ENCODE measurements at regions not wholly inside any gene's neighbourhood (a gene's known extent, or its start where the extent isn't known, plus 50 kb on each side); places are given as distances from the start of the nearest gene placed in this dataset.

DNA sequence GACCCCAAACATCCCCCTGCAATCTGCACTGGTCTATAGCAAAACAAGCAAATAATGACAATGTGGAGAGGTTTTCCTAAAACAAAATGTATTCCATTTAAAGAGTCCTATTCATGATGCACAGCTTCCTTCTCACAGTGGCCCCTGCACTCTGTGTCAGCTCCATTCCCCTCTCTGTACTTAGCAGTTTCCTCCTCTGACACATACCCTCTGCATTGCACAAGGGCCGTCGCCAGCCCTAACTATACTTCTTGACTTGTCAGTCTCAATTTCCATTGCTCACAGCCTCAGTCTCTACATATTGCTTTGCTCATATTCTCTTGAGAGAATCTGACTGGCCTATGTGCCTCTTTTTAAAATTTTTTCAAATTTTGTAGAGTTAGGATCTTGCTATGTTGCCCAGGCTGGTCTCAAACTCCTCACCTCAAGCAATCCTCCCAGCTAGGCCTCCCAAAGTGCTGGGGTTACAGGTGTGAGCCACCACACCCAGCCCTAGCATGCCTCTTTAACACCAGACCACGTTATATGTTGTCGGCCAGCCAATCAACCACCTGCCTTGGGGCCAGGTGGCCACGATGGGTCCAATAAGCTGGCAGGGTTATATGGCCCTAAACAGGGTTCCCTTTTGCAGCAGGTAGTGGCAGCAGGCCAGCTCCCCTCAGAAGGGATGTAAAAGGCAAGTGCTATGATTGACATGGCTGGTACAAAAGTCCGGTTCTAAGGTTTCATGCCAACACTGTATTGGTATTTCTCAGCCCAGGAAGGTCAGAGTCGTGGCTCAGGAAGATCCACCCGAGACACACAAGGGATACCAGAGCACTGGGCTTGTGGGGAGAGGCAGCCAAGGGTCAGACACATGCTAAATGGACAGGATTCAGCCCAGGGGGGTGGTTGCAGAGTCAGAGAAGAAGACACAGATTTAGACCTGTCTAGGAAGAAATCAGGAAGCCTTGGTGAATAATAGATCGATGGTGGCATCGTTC is 59.0 kb upstream of the SMAD3 start:
- no peak for DNase-seq

DNA sequence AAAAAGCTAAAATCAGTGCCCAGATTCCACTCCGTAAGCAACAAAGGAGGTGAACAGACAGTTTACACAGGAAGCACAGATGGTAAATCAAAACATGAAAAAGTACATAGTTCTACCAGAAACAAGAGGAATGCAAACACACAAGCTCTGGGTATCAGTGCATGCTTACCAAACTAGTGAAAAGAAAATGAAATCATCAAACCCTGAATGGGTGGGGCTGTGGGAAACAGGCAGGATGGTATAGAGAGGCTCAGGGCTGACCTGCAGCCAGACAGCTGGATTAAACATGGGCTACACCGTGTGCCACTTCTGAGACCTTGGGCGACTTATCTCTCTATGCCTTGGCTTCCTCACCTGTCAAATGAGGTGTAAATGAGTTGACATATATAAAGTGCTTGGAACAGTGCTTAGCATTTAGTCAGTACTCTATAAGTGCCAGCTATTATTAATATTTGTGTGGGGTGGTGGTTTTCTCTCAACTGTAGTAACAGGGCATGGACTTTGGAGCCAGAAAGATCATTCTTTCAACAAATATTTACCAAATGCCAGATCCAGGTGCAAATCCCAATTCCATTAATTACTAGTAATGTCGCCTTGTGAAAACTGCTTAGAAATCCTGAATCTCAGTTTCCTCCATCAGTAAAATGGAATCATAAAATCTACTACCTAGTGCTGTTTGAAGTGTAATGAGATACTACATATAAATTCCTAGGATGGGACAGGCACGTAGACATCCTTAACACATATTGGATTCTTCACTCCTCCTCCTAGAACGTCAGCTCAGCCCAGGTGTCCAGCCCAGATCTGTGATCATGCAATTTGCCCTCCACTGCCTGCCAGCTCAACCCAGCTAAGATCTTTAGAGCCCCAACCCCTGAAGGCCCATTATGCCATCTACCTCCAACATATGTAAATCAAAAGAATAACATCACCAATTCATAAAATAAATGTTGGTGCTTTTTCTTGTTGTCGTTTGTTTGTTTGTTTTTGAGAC is 55.5 kb upstream of the SMAD3 start:
- no peak for DNase-seq

DNA sequence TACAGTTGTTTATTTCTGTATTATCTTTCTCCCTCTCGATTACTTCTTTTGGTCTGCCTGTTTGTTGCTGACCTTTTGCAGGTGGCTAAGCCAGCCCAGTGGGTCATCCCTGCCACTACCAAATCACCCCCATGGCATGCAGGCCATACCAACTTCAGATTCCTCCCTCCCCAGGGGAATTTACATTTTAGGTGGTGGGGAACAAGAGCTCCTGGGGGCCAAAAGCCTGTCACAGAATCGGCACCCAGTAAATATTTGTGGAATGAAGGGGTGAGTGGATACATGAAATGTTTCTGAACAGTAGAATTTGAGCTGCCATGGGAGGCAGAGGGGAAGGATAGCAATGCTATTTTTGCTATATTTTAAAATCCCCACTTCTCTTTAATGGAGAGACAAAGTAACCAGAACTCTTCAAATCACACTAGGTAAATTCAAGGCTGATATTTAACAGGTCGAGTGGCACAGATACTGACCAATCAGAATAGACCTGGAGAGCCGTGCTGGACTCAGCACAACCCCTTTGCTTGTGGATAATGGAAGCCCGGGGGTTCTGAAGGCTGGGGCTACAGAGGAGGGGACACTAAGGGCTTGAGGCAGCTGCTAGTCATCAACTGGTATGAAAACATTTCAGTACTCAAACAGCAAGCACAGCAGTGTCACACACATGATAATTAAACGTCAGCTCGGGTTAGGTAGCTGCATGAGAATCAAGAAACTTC is 54.3 kb upstream of the SMAD3 start:
- no peak for DNase-seq

DNA sequence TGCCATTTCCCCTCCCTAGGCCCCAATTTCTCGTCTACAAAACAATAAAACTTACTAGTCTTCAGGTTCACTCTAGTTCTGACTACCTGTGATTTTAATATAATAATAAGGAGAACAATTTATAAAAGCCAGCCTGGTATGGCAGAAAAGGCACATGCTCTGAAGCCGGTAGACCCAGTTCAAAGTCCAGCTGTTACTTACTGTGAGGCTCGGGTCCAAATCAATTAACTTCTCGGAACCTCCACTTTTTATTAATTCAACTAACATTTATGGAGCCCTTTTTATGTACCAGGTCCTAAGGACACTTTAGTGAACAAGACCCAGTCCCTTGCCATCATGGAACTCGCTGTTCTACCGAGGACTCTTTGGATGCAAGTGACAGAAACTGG is 53.8 kb upstream of the SMAD3 start:
- DNase-seq, result no peak

DNA sequence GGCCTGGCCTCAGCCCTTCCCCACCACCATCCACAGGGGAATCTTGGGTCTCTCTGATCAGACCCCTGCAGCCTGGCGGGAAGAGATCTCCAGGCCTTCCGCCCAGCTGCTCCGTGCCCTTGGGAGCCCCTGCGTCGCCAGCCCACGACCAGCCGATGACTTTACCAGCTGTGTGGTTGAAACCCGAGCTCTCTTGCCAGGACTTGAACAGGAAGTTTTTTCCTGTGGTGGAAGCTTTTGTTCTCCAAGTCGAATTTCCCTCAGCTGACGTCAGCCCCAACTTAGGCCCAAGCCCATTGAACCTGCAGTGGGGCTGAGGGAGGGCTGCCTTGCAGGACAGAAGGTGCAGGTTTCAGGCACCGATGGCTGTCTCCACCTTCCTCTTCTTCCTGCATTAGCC is 51.7 kb upstream of the SMAD3 start:
- DNase-seq, result no peak
